HepG2 (cell line): ENCODE measurements at regions not wholly inside any gene's neighbourhood (a gene's known extent, or its start where the extent isn't known, plus 50 kb on each side); places are given as distances from the start of the nearest gene placed in this dataset.

Experiments
- ATAC-seq: fragments of 200-7000 bp; cut with Tn5 transposase; 3 replicates; pipeline ENCODE4 v1.9.1; 2020; ENCODE audit warnings: mild to moderate bottlenecking, moderate library complexity
- BruUV-seq: library from RNA; stranded (reverse); fragments of 400-500 nt; replicated peaks from 2 replicates; lab custom pipeline; 2021; lab: Mats Ljungman, UMichigan
- CTCF ChIA-PET: fragments of 300-600 bp; formaldehyde crosslinking; extraction: SDS; loops from one replicate; lab custom pipeline; 2021; ENCODE audit warnings: low total read pairs, inconsistent platforms, low intra/inter-chr PET ratio; lab: Yijun Ruan, JAX
- POLR2A ChIA-PET: fragments of 350-600 bp; sonication (Branson Sonifier 250); formaldehyde crosslinking; loops from one replicate; lab custom pipeline; 2020; ENCODE audit warnings: antibody characterized with exemption, inconsistent platforms; lab: Yijun Ruan, JAX
- DNase-seq: peaks from one replicate; pipeline ENCODE4 v3.0.0-alpha.2; 2015; ENCODE audit warnings: low spot score
- FAIRE-seq: peaks from 3 replicates; lab custom pipeline; 2011; peaks lifted over from hg19 to GRCh38; lab: Jason Lieb, UNC
- H2AFZ ChIP-seq: one replicate; pipeline ENCODE4 v1.6.1; 2011; ENCODE audit warnings: low read length, inconsistent platforms
- H3K27ac ChIP-seq: fragments of 300-600 bp; 3 replicates; pipeline ENCODE4 v1.8.0; 2011; ENCODE audit warnings: mixed run types, mild to moderate bottlenecking, mixed read lengths, low read length, inconsistent platforms; ENCODE audit not compliant: insufficient read depth; ENCODE audit errors: extremely low read length
- H3K27me3 ChIP-seq, 2 experiments: fragments of 200-600 bp in 1 of 2; 2 replicates in 1 of 2; 3 replicates in 1 of 2; pipeline versions ENCODE4 v1.6.0 to v1.8.0; 2011; ENCODE audit warnings: low read length in 2 of 2, mild to moderate bottlenecking in 2 of 2, moderate library complexity in 2 of 2, inconsistent platforms in 1 of 2; ENCODE audit not compliant: insufficient read depth in 2 of 2, control insufficient read depth in 1 of 2
- H3K36me3 ChIP-seq, 2 experiments: fragments of 200-600 bp in 1 of 2; replicated peaks in 1 of 2; 2 replicates in 1 of 2; 3 replicates in 1 of 2; pipeline versions ENCODE4 v1.5.1 to v1.8.0; 2011; ENCODE audit warnings: low read length in 2 of 2, inconsistent platforms in 1 of 2; ENCODE audit not compliant: insufficient read depth in 2 of 2, control insufficient read depth in 1 of 2
- H3K4me1 ChIP-seq: 2 replicates; pipeline ENCODE4 v1.5.1; 2012; ENCODE audit warnings: low read length, inconsistent platforms; ENCODE audit not compliant: insufficient read depth
- H3K4me2 ChIP-seq: 2 replicates; pipeline ENCODE4 v1.6.0; 2011; ENCODE audit warnings: low read depth, low read length, inconsistent platforms
- H3K4me3 ChIP-seq, 3 experiments: fragments of 200-600 bp in 1 of 3; sonication (generic), shearing (Covaris generic) in 1 of 3; replicated peaks in 1 of 3; 2 replicates each; pipeline ENCODE4 v1.5.1; 2011 to 2016; ENCODE audit warnings: low read length in 3 of 3, inconsistent platforms in 2 of 3, low read depth in 2 of 3, mild to moderate bottlenecking in 2 of 3, control low read depth in 1 of 3, mixed read lengths in 1 of 3; ENCODE audit not compliant: insufficient read depth in 1 of 3
- H3K79me2 ChIP-seq: one replicate; pipeline ENCODE4 v1.6.1; 2011; ENCODE audit warnings: low read length, inconsistent platforms; ENCODE audit not compliant: insufficient read depth
- H3K9ac ChIP-seq: 2 replicates; pipeline ENCODE4 v1.6.0; 2011; ENCODE audit warnings: mild to moderate bottlenecking, low read depth, low read length, inconsistent platforms; ENCODE audit not compliant: insufficient read depth
- H3K9me3 ChIP-seq: 2 replicates; pipeline ENCODE4 v1.5.1; 2012; ENCODE audit warnings: mild to moderate bottlenecking, low read length
- H4K20me1 ChIP-seq: 2 replicates; pipeline ENCODE4 v1.6.0; 2011; ENCODE audit warnings: inconsistent platforms, mild to moderate bottlenecking, low read length, moderate library complexity; ENCODE audit not compliant: insufficient read depth
- KLF9 ChIP-seq: IDR thresholded peaks from 2 replicates; pipeline ENCODE4 v1.6.1; 2016; ENCODE audit warnings: low read depth
- MXI1 ChIP-seq: IDR thresholded peaks from 3 replicates; pipeline ENCODE4 v1.6.1; 2012; ENCODE audit warnings: low read depth, low read length, inconsistent platforms, borderline replicate concordance
- PHF8 ChIP-seq: sonication (generic); formaldehyde crosslinking; IDR thresholded peaks from 2 replicates; pipeline ENCODE4 v1.5.0; 2020; ENCODE audit warnings: missing genetic modification reagents
- RAD21 ChIP-seq: fragments of 450-650 bp; formaldehyde crosslinking; IDR thresholded peaks from 2 replicates; pipeline ENCODE4 v1.5.0; 2020; ENCODE audit warnings: mild to moderate bottlenecking
- SIX1 ChIP-seq: sonication (generic); formaldehyde crosslinking; IDR thresholded peaks from 2 replicates; pipeline ENCODE4 v1.4.0; 2020; ENCODE audit warnings: missing genetic modification reagents, borderline replicate concordance
- SMARCC2 ChIP-seq: fragments of 450-650 bp; IDR thresholded peaks from 2 replicates; pipeline ENCODE4 v1.6.1; 2017; ENCODE audit warnings: antibody characterized with exemption, mild to moderate bottlenecking
- ZNF224 ChIP-seq: sonication (generic); formaldehyde crosslinking; IDR thresholded peaks from 2 replicates; pipeline ENCODE4 v1.5.0; 2020; ENCODE audit warnings: mild to moderate bottlenecking, missing genetic modification reagents
- ZNF263 ChIP-seq: sonication (generic); formaldehyde crosslinking; IDR thresholded peaks from 2 replicates; pipeline ENCODE4 v1.4.0; 2020; ENCODE audit warnings: missing genetic modification reagents
- ZNF274 ChIP-seq: sonication (generic); formaldehyde crosslinking; IDR thresholded peaks from 2 replicates; pipeline ENCODE4 v1.5.1; 2020; ENCODE audit warnings: mild to moderate bottlenecking, missing genetic modification reagents
- ZNF333 ChIP-seq: sonication (generic); formaldehyde crosslinking; IDR thresholded peaks from 2 replicates; pipeline ENCODE4 v1.4.0; 2020; ENCODE audit warnings: mild to moderate bottlenecking, missing genetic modification reagents, borderline replicate concordance
- ZNF891 ChIP-seq: sonication (generic); formaldehyde crosslinking; IDR thresholded peaks from 2 replicates; pipeline ENCODE4 v1.5.0; 2020; ENCODE audit warnings: mild to moderate bottlenecking, missing genetic modification reagents
- WGBS: methylation state at CpG from one replicate; pipeline ENCODE4 v1.1.6; 2017; ENCODE audit warnings: low lambda C conversion rate; 5-methylcytosine and 5-hydroxymethylcytosine counted together
- in situ Hi-C: cut with HindIII; loops from 2 replicates; pipeline ENCODE4 v1.10.0; 2017; ENCODE audit warnings: low pct_unique_long_range_greater_than_20kb; ENCODE audit not compliant: extremely low pct_ligation_motif_present
- intact Hi-C: fragments of 100-400 bp; cut with micrococcal nuclease; formaldehyde crosslinking; loops from one replicate; pipeline ENCODE4 v1.10.0; 2022; ENCODE audit not compliant: unreplicated experiment
- TF ChIP-seq, protein P1 (sequence below): sonication (generic); formaldehyde crosslinking; IDR thresholded peaks from 2 replicates; pipeline ENCODE4 v1.4.0; 2020; ENCODE audit warnings: missing genetic modification reagents, mild to moderate bottlenecking, borderline replicate concordance
- TF ChIP-seq, protein P2 (sequence below): sonication (generic); formaldehyde crosslinking; IDR thresholded peaks from 2 replicates; pipeline ENCODE4 v1.4.0; 2020; ENCODE audit warnings: missing genetic modification reagents

DNA sequence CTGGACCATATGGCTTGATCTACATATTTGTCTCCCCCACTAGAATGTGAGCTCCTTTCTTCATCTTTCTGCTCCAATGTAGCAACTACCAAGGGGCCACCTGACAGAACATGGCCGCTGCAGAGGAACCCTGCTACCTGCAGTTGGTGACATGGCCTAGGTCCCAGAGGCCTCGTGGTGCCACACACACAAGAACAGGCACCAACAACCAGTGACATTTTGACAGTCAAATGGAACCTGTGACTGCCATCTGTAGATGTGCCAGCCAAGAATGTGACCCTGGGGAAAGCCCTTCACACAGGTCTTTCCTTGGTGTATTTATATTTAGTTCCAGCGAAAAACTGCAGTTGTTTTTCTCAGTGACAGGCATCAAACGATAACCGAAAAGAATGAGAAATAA, 67.9 kb upstream of the ANKRD1 start:
- no peak for ATAC-seq
- in situ Hi-C loops (no loop called here), intact Hi-C loops (no loop called here)
- ChIA-PET CTCF (no interaction called here), POLR2A (no interaction called here)
- Histone ChIP-seq H3K4me3 (no peak overlapping the region), H3K4me2 (no peak overlapping the region), H3K27ac (no peak overlapping the region), H3K9ac (no peak overlapping the region), H3K27me3 (no peaks in the 10 kb centered on the region; a peak in 1 of 5 replicates), H2AFZ (no peak overlapping the region), H3K79me2 (no peaks in the 10 kb centered on the region), H3K36me3 (no peaks in the 10 kb centered on the region), H3K9me3 (no peaks in the 10 kb centered on the region), H3K4me1 (no peaks in the 10 kb centered on the region), H4K20me1 (no peaks in the 10 kb centered on the region)
- FAIRE-seq = no peak
- TF ChIP-seq PHF8 (CRISPR knock-in tag) = no peak
- TF ChIP-seq, protein P1, sequence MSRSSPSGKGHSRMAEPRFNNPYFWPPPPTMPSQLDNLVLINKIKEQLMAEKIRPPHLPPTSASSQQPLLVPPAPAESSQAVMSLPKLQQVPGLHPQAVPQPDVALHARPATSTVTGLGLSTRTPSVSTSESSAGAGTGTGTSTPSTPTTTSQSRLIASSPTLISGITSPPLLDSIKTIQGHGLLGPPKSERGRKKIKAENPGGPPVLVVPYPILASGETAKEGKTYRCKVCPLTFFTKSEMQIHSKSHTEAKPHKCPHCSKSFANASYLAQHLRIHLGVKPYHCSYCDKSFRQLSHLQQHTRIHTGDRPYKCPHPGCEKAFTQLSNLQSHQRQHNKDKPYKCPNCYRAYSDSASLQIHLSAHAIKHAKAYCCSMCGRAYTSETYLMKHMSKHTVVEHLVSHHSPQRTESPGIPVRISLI (CRISPR knock-in tag) = no peak
- no peak for TF ChIP-seq ZNF891
- TF ChIP-seq, protein P2, sequence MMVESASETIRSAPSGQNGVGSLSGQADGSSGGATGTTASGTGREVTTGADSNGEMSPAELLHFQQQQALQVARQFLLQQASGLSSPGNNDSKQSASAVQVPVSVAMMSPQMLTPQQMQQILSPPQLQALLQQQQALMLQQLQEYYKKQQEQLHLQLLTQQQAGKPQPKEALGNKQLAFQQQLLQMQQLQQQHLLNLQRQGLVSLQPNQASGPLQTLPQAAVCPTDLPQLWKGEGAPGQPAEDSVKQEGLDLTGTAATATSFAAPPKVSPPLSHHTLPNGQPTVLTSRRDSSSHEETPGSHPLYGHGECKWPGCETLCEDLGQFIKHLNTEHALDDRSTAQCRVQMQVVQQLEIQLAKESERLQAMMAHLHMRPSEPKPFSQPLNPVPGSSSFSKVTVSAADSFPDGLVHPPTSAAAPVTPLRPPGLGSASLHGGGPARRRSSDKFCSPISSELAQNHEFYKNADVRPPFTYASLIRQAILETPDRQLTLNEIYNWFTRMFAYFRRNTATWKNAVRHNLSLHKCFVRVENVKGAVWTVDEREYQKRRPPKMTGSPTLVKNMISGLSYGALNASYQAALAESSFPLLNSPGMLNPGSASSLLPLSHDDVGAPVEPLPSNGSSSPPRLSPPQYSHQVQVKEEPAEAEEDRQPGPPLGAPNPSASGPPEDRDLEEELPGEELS = no peak
- no peak for TF ChIP-seq MXI1
- TF ChIP-seq ZNF333 = no peak
- no peak for TF ChIP-seq SIX1 (CRISPR knock-in tag)
- no peak for TF ChIP-seq ZNF224
- no peak for TF ChIP-seq KLF9 (CRISPR knock-in tag)
- no peak for TF ChIP-seq SMARCC2
- no peak for TF ChIP-seq ZNF263 (CRISPR knock-in tag)
- no peak for TF ChIP-seq ZNF274 (CRISPR knock-in tag)
- TF ChIP-seq RAD21 (CRISPR knock-in tag) = no peak
- no TSS peak for BruUV-seq
- 19% methylated on average over 5 of the region's 5 CpGs for WGBS
- DNase-seq = no peak
